RPMI7951 (cell line): ENCODE measurements at regions not wholly inside any gene's neighbourhood (a gene's known extent, or its start where the extent isn't known, plus 50 kb on each side); places are given as distances from the start of the nearest gene placed in this dataset.
A peak's percentile ranks its signal among the peaks of the same experiment; 100 is the strongest.

Source experiments
- DNase-seq: peaks from one replicate; pipeline ENCODE4 v3.0.0-alpha.2; 2012; ENCODE audit warnings: low read depth

DNA sequence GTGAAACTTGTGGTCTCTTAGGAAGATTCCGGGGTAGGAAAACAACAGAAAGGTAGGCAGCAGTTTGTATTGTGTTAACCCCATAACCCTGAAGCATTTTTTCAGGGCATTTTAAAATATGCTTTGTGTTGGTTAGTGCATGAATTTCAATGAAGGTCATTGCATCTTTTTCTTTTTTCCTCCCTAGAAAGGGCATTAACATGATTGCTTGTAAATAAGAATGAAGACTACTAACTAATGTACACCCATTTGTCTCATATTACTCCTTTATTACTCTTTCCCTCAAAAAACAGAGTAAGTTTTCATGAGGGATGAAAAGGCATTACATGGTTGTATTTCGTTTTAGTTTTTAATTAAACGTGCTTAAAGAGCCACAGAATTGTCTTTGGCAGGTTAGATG lies 141.4 kb downstream of the OGFRL1 start:
- DNase-seq = no peak

GRCh38 chr6:71433441-71433840 lies 144.8 kb downstream of the OGFRL1 start:
- DNase-seq = no peak

GRCh38 chr6:71444222-71444621 lies 155.6 kb downstream of the OGFRL1 start:
- peak; percentile 53 for DNase-seq

GRCh38 chr6:71446057-71446456 lies 157.4 kb downstream of the OGFRL1 start:
- DNase-seq = peak; percentile 39

DNA sequence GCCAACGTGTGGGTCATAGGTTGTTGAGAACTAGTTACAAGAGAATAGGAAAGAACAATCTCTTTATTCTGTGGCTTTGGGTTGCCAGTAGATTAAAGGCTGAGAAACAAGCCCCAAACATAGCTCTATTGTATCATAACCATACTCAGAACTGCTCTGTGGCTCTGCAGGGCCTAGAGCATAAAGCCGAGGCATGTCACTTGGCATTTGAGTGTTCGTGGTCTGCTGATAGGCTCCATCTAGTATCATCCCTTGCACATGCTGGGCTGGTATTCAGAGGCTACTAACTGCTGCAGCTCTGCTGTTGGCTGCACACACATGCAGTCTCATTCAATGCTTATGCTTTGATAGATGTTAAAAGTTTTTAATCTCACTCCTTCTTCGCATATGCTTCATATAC lies 157.9 kb downstream of the OGFRL1 start:
- DNase-seq = peak; percentile 38

DNA sequence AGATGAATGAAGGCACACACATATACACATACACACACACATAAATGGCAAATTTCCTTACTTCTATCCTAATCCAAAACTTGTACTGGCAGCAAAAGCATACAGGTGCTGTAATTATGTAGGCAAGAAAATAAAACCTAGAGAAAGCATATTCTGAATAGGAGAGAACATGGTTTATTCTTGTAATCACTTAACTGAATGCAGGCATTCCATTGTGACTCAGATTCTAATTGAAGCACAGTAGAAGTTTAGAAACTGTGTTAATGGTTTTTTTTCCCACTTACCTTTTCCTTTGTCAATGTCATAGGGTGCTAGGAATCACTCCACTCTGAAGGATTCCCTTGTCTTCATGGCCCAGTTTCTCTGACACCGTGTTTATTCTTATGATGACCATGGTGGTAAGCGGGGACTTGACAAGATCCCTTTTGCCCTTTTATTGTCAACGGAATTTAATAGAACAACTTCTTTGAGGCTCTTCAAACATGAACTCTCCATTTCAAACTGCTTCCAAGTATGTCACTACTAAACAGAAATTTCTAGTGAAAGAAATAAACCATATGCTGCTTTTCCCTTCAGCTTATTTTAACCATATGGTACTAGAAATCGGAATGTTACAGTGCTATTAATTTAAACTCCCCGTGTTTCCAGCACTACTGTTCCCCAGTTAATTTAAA lies 164.2 kb downstream of the OGFRL1 start:
- DNase-seq = no peak

GRCh38 chr6:71453371-71453706 lies 164.7 kb downstream of the OGFRL1 start:
- no peak for DNase-seq

DNA sequence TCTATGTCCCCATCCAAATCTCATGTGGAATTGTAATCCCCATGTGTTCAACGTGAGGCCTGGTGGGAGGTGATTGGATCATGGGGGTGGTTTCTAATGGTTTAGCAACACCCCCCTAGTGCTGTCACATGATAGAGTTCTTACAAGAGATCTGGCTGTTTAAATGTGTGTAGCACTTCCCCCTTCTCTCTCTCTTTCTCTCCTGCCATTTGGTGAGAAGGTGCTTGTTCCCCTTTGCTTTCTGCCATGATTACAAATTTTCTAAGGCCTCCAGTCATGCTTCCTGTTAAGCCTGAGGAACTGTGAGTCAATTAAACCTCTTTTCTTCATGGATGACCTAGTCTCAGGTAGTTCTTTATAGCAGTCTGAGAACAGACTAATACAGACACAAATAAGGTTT lies 165.4 kb downstream of the OGFRL1 start:
- DNase-seq = peak; percentile 14

GRCh38 chr6:71457929-71458328 lies 169.3 kb downstream of the OGFRL1 start:
- peak; percentile 43 for DNase-seq

DNA sequence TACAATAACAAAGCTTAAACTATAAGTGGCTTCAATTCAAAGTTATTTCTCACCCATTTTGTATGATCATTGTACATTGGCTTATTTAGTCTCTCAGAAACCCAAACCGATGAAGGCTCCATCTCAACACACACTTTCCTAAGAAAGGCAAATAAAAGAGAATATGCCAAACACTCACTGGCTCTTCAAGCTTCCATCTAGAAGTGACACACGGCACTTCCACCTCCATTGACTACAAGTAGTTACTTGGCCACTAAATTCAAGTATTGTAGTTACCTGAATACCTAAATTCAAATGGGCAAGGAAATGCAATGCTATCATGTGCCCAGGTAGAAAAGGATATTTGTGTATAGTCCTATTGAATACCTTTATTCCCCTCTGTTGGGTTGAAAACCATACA lies 170.6 kb downstream of the OGFRL1 start:
- no peak for DNase-seq

DNA sequence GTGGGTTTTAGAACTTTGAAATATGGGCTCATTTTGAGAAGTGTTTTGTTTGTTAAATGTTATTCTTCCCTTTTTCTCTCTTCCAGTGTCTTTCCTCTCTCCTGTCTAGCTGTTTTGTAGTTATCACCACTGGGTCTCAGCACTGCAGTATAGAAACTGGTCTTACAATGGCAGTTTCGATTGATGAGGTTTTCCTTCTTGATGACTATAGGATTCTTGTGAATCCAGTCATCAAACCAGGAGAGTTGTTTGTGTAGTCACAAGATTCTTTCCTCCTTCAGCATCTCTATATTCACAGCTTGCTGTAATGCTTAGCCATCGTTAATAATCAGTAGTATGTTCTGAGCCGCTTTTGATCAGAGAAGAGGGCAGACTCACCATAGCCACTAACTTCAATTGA lies 172.3 kb downstream of the OGFRL1 start:
- peak; percentile 43 for DNase-seq

- DNase-seq = no peak
Observed at GRCh38 chr6:71463061-71463460, 174.4 kb downstream of the OGFRL1 start.

DNA sequence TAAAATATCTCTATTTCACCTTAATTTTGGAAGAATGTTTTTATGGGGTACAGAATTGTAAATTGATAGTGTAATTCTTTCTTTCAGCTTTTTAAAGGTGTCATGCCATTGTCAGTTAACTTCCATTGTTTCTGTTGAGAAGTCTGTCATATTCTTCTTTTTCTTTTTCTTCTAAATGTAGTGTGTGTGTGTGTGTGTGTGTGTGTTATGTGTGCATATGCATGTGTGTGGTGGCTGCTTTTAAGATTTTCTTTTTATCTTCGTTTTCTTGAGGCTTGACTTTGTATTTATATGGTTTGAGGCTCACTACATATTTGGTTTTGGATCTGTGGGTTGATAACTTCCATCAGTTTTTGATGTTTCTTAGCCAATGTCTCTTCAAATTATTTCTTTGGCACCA lies 176.5 kb downstream of the OGFRL1 start:
- no peak for DNase-seq

GRCh38 chr6:71466362-71466761 lies 177.8 kb downstream of the OGFRL1 start:
- peak; percentile 27 for DNase-seq

- no peak for DNase-seq
Observed at GRCh38 chr6:71468038-71468437, 179.4 kb downstream of the OGFRL1 start.

DNA sequence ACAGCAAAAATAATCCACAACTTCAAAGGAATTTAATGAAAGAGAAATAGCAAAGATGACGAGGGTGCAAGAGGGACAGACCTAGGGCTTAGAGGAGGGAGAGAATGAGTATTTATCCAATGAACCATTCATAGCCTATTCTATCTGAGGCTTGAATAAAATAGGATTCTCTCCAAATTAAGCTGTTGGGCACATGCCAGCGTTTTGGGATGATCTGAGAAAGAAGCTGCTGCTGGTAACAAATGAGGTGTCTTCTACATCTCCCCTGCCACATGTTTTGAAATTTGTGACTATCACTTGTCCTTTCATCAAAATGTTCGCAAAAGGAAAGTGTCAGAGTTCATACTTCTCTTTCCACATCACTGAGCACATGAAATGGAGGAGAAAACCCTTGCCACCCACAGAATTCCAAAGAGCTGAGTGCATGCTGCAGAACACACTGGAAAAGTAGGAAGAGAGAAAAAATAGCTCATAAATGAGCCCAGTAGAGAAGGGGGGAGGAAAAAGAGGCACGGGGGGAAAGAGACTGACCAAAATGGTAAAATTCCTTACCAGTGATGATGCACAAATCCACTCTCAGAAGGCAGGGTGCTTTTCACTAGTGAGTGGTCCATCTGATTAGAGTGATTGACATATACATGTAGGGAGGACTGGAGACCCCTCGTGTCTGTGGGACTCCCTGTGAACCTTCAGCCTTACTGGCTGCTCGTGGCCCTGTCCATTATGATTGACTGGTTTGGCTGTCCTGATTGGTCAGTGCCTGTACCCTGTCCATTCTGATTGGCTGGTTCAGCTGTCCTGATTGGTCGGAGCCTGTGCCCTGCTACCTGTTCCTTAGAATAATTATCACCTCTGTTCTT lies 180.5 kb downstream of the OGFRL1 start:
- peak; percentile 94 for DNase-seq

DNA sequence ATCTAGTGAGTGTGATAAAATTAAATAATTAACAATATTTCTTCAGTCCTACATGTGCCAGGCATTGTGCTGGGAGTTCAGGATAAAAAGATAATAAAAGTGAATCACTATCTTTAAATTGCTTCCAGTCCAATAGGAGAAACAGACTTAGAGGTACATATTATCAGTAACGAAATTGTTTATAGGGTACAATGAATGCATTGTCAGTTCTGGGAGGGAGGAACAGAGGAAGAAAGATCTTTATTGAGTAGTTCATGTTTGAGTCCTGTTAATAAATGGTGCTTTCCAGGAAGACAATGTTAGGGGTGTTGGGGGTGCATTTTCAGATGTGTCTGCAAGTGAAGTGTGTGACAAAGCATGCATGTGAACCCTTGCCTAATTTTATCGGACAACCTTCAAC lies 183.1 kb downstream of the OGFRL1 start:
- DNase-seq = no peak

- peak; percentile 92 for DNase-seq
Observed at GRCh38 chr6:71473926-71474325, 185.3 kb downstream of the OGFRL1 start.

GRCh38 chr6:71474942-71475341 lies 186.3 kb downstream of the OGFRL1 start:
- no peak for DNase-seq

DNA sequence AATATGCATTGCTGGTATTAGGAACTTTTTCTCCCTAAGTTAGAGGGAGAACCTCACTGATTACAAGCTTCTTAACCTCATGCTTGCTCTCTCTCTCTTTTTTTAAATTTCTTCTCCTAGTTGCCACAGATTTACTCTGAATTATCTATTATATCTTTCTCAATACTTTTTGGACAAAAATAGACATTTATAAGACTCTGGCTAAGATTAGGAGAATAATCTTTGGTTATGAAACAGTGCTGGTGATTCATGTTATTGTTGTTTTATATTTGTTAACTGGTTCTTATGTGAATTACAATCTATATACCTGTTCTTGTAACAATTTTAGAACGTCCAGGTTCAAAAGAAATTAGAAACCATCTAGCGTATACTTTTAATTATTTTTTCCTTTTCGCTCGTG lies 187.8 kb downstream of the OGFRL1 start:
- DNase-seq = no peak

GRCh38 chr6:71476872-71477271 lies 188.3 kb downstream of the OGFRL1 start:
- DNase-seq = no peak

DNA sequence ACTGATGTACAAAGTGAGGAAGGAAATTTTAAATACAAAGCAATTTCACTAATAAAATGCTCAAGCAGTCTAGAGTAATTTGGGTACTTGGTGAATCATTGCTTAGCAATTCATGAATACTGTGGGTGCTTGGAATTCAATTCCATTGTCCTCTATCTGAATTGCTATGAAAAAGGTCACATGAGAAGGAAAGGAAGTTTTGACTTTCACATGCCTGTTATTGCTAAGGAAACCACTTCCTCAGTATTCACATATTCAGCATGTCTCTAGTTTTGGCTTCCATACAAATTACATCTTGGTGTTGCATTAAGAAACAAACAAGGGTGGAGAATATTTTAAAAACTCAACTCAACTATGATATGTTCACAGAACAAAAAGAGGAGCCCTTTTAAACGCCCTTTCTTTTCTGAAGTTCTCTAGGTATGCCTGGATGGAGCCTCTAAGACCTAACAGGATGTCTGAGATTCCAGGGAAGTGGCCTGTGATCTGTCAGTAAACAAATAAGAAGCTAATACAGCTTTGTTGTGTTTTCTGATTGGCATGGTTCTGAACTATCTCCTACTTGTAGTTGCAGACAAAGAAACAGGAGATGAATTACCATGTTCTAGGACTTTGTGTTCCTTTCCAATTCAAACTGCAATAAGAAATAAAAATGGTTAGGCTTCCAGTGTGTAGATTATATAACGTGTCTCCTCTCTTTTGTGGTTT lies 190.4 kb downstream of the OGFRL1 start:
- peak; percentile 91 for DNase-seq

- DNase-seq = no peak
Observed at GRCh38 chr6:71480577-71480976, 192.0 kb downstream of the OGFRL1 start.
